LNCaP clone FGC (cell line): ENCODE measurements at regions not wholly inside any gene's neighbourhood (a gene's known extent, or its start where the extent isn't known, plus 50 kb on each side); places are given as distances from the start of the nearest gene placed in this dataset.

Experiments used
- DNase-seq: peaks from one replicate; pipeline ENCODE4 v3.0.0-alpha.2; 2011; ENCODE audit warnings: low read depth
- H3K4me3 ChIP-seq: 2 replicates; pipeline ENCODE4 v1.5.1; 2011; ENCODE audit warnings: mild to moderate bottlenecking, low read depth, low read length, control low read depth
- CTCF ChIP-seq: IDR thresholded peaks from 2 replicates; pipeline ENCODE4 v1.5.1; 2012; ENCODE audit warnings: mild to moderate bottlenecking; ENCODE audit not compliant: control insufficient read depth, insufficient read depth; ENCODE audit errors: extremely low read depth

GRCh38 chr21:24714646-24715200 is 892.6 kb downstream of the MRPL39 start:
- no peak for DNase-seq
- H3K4me3 ChIP-seq = no peak overlapping the region
- TF ChIP-seq CTCF = no peak

GRCh38 chr21:24705201-24705600 is 902.1 kb downstream of the MRPL39 start:
- H3K4me3 ChIP-seq = no peak overlapping the region
- DNase-seq = no peak
- no peak for TF ChIP-seq CTCF

GRCh38 chr21:24693779-24694178 is 913.5 kb downstream of the MRPL39 start:
- H3K4me3 ChIP-seq = no peak overlapping the region
- no peak for TF ChIP-seq CTCF
- DNase-seq = no peak

- no peak for DNase-seq
- TF ChIP-seq CTCF = no peak
- H3K4me3 ChIP-seq = no peak overlapping the region
Measured at GRCh38 chr21:24681456-24681855, 925.8 kb downstream of the MRPL39 start.

GRCh38 chr21:24671901-24672300 is 935.4 kb downstream of the MRPL39 start:
- H3K4me3 ChIP-seq = no peak overlapping the region
- no peak for TF ChIP-seq CTCF
- no peak for DNase-seq

- no peak for DNase-seq
- no peak for TF ChIP-seq CTCF
- no peak overlapping the region for H3K4me3 ChIP-seq
Measured at GRCh38 chr21:24658926-24659325, 948.4 kb downstream of the MRPL39 start.

- TF ChIP-seq CTCF = no peak
- DNase-seq = no peak
- no peak overlapping the region for H3K4me3 ChIP-seq
Measured at GRCh38 chr21:24658026-24658425, 949.3 kb downstream of the MRPL39 start.
